ENCODE measurements at regions not wholly inside any gene's neighbourhood (a gene's known extent, or its start where the extent isn't known, plus 50 kb on each side); places are given as distances from the start of the nearest gene placed in this dataset.

- no peak for DNase-seq (ENCODE audit: low read depth in 1 of 2, low spot score in 1 of 2)
- TF ChIP-seq GABPA (IDR thresholded peaks at IDR 0.05; ENCODE audit: low read depth), result no peak
- no peak for TF ChIP-seq REST (IDR thresholded peaks at IDR 0.05; ENCODE audit: insufficient replicate concordance, low read depth)
- no peak for TF ChIP-seq POLR2AphosphoS5 (IDR thresholded peaks at IDR 0.05; ENCODE audit: low read depth)
- no peak for TF ChIP-seq SPI1 (IDR thresholded peaks at IDR 0.05; ENCODE audit: borderline replicate concordance, low read depth)
- no peak for TF ChIP-seq CTCF (IDR thresholded peaks at IDR 0.05; ENCODE audit: insufficient read depth, low read length)
- no peak overlapping the region for H3K4me3 ChIP-seq (replicated peaks; ENCODE audit: insufficient read depth, low read length)
Measured at GRCh38 chr20:6530779-6531315, 236.6 kb upstream of the BMP2 start.

GRCh38 chr20:6530254-6530653 lies 237.2 kb upstream of the BMP2 start:
- H3K27ac ChIP-seq (replicated peaks), result no peak overlapping the region
- DNase-seq (ENCODE audit: low read depth in 1 of 2, low spot score in 1 of 2), result no peak
- no peak overlapping the region for H3K4me3 ChIP-seq (replicated peaks; ENCODE audit: insufficient read depth, low read length)
- TF ChIP-seq POLR2AphosphoS5 (IDR thresholded peaks at IDR 0.05; ENCODE audit: low read depth) (no peak), CTCF (IDR thresholded peaks at IDR 0.05; ENCODE audit: insufficient read depth, low read length) (no peak), GABPA (IDR thresholded peaks at IDR 0.05; ENCODE audit: low read depth) (no peak), REST (IDR thresholded peaks at IDR 0.05; ENCODE audit: insufficient replicate concordance, low read depth) (no peak), SPI1 (IDR thresholded peaks at IDR 0.05; ENCODE audit: borderline replicate concordance, low read depth) (no peak)
- no peaks in the 10 kb centered on the region for H3K27me3 ChIP-seq (ENCODE audit: insufficient read depth, poor library complexity, severe bottlenecking)

More at GRCh38 chr20:6530779-6531315, 236.6 kb upstream of the BMP2 start:
- no peaks in the 10 kb centered on the region for H3K27me3 ChIP-seq (ENCODE audit: insufficient read depth, poor library complexity, severe bottlenecking)
- no peak overlapping the region for H3K27ac ChIP-seq (replicated peaks)

GRCh38 chr20:6525447-6526303 lies 241.8 kb upstream of the BMP2 start:
- Histone ChIP-seq H3K27ac (replicated peaks) (no peak overlapping the region), H3K27me3 (ENCODE audit: insufficient read depth, poor library complexity, severe bottlenecking) (no peaks in the 10 kb centered on the region), H3K4me3 (replicated peaks; ENCODE audit: insufficient read depth, low read length) (no peak overlapping the region)
- no peak for TF ChIP-seq CTCF (IDR thresholded peaks at IDR 0.05; ENCODE audit: insufficient read depth, low read length)
- TF ChIP-seq GABPA (IDR thresholded peaks at IDR 0.05; ENCODE audit: low read depth), result no peak
- no peak for TF ChIP-seq REST (IDR thresholded peaks at IDR 0.05; ENCODE audit: insufficient replicate concordance, low read depth)
- TF ChIP-seq SPI1 (IDR thresholded peaks at IDR 0.05; ENCODE audit: borderline replicate concordance, low read depth), result no peak
- TF ChIP-seq POLR2AphosphoS5 (IDR thresholded peaks at IDR 0.05; ENCODE audit: low read depth), result no peak
- DNase-seq (ENCODE audit: low read depth in 1 of 2, low spot score in 1 of 2), result no peak

Data from HL-60 (cell line).